IMR-90 (cell line): ENCODE measurements at regions not wholly inside any gene's neighbourhood (a gene's known extent, or its start where the extent isn't known, plus 50 kb on each side); places are given as distances from the start of the nearest gene placed in this dataset.

Experiments
- ATAC-seq: fragments of 200-7000 bp; cut with Tn5 transposase; 2 replicates; pipeline ENCODE4 v1.9.1; 2020; ENCODE audit warnings: low read depth, mild to moderate bottlenecking, moderate library complexity
- BruUV-seq: library from RNA; stranded (reverse); fragments of 400-500 nt; replicated peaks from 2 replicates; lab custom pipeline; 2021; lab: Mats Ljungman, UMichigan
- CTCF ChIA-PET: fragments of 300-600 bp; formaldehyde crosslinking; extraction: SDS; loops from one replicate; lab custom pipeline; 2021; ENCODE audit warnings: antibody characterized with exemption; lab: Yijun Ruan, JAX
- POLR2A ChIA-PET: fragments of 300-600 bp; sonication (Branson Sonifier 250); formaldehyde crosslinking; loops from one replicate; lab custom pipeline; 2022; ENCODE audit warnings: antibody characterized with exemption; ENCODE audit not compliant: unreplicated experiment; lab: Charles Lee
- DNase-seq: peaks from one replicate; pipeline ENCODE4 v3.0.0; 2013
- H2AFZ ChIP-seq: replicated peaks from 2 replicates; pipeline ENCODE3; 2013; ENCODE audit warnings: low read length, mild to moderate bottlenecking; ENCODE audit not compliant: poor library complexity
- H2AK5ac ChIP-seq: 2 replicates; pipeline ENCODE4 v1.6.1; 2013; ENCODE audit warnings: low read depth, low read length, inconsistent platforms
- H2AK9ac ChIP-seq: replicated peaks from 2 replicates; pipeline ENCODE3; 2013; ENCODE audit warnings: mild to moderate bottlenecking, low read depth, low read length, moderate library complexity; ENCODE audit not compliant: poor library complexity
- H2BK120ac ChIP-seq: 2 replicates; pipeline ENCODE4 v1.6.1; 2013; ENCODE audit warnings: low read depth, low read length, inconsistent platforms
- H2BK15ac ChIP-seq: 3 replicates; pipeline ENCODE4 v1.6.1; 2013; ENCODE audit warnings: low read depth, low read length, inconsistent platforms
- H2BK20ac ChIP-seq: 2 replicates; pipeline ENCODE4 v1.6.1; 2013; ENCODE audit warnings: low read depth, mild to moderate bottlenecking, inconsistent platforms, low read length, moderate library complexity
- H2BK5ac ChIP-seq: 2 replicates; pipeline ENCODE4 v1.6.1; 2013; ENCODE audit warnings: mild to moderate bottlenecking, low read depth, low read length, inconsistent platforms; ENCODE audit not compliant: poor library complexity, severe bottlenecking
- H3K14ac ChIP-seq: replicated peaks from 2 replicates; pipeline ENCODE4 v1.6.1; 2013; ENCODE audit warnings: low read depth, low read length, inconsistent platforms
- H3K18ac ChIP-seq: 2 replicates; pipeline ENCODE4 v1.6.1; 2013; ENCODE audit warnings: low read depth, low read length, control low read depth
- H3K23ac ChIP-seq: 2 replicates; pipeline ENCODE4 v1.6.1; 2013; ENCODE audit warnings: low read depth, low read length, inconsistent platforms
- H3K27ac ChIP-seq: 2 replicates; pipeline ENCODE4 v1.5.1; 2013; ENCODE audit warnings: mild to moderate bottlenecking, control low read depth, low read length; ENCODE audit not compliant: insufficient read depth
- H3K27me3 ChIP-seq: 2 replicates; pipeline ENCODE4 v1.6.1; 2013; ENCODE audit warnings: low read length; ENCODE audit not compliant: control insufficient read depth, insufficient read depth
- H3K36me3 ChIP-seq: 2 replicates; pipeline ENCODE4 v1.6.1; 2013; ENCODE audit warnings: low read length, mixed read lengths; ENCODE audit not compliant: control insufficient read depth, insufficient read depth
- H3K4ac ChIP-seq: 2 replicates; pipeline ENCODE4 v1.6.1; 2013; ENCODE audit warnings: low read depth, low read length, inconsistent platforms
- H3K4me1 ChIP-seq: 2 replicates; pipeline ENCODE4 v1.6.1; 2013; ENCODE audit warnings: low read length, mixed read lengths; ENCODE audit not compliant: control insufficient read depth, insufficient read depth
- H3K4me2 ChIP-seq: 2 replicates; pipeline ENCODE4 v1.6.1; 2013; ENCODE audit warnings: low read depth, mild to moderate bottlenecking, control low read depth, low read length, moderate library complexity
- H3K4me3 ChIP-seq: 2 replicates; pipeline ENCODE4 v1.5.1; 2013; ENCODE audit warnings: low read depth, mild to moderate bottlenecking, control low read depth, low read length, moderate library complexity; ENCODE audit not compliant: insufficient read depth
- H3K56ac ChIP-seq: 2 replicates; pipeline ENCODE4 v1.6.1; 2013; ENCODE audit warnings: low read length, inconsistent platforms; ENCODE audit not compliant: insufficient read depth; ENCODE audit errors: extremely low read depth
- H3K79me1 ChIP-seq, 2 experiments: 2 replicates each; pipeline ENCODE4 v1.6.1; 2013; ENCODE audit warnings: low read length in 2 of 2, inconsistent platforms in 1 of 2, low read depth in 1 of 2
- H3K9ac ChIP-seq: 2 replicates; pipeline ENCODE4 v1.6.1; 2013; ENCODE audit warnings: low read depth, low read length, control low read depth
- H3K9me1 ChIP-seq: 2 replicates; pipeline ENCODE4 v1.6.1; 2013; ENCODE audit warnings: low read length, inconsistent platforms; ENCODE audit not compliant: insufficient read depth
- H3K9me3 ChIP-seq: 2 replicates; pipeline ENCODE4 v1.6.1; 2013; ENCODE audit warnings: low read length; ENCODE audit not compliant: control insufficient read depth, insufficient read depth
- H4K20me1 ChIP-seq: 2 replicates; pipeline ENCODE4 v1.6.1; 2013; ENCODE audit warnings: low read length, inconsistent platforms; ENCODE audit not compliant: insufficient read depth
- H4K5ac ChIP-seq: 2 replicates; pipeline ENCODE4 v1.6.1; 2013; ENCODE audit warnings: mild to moderate bottlenecking, low read depth, low read length, control low read depth
- H4K8ac ChIP-seq, 2 experiments: 2 replicates each; pipeline ENCODE4 v1.6.1; 2013; ENCODE audit warnings: low read depth in 2 of 2, low read length in 2 of 2, control low read depth in 1 of 2, inconsistent platforms in 1 of 2
- H4K91ac ChIP-seq: 2 replicates; pipeline ENCODE4 v1.6.1; 2013; ENCODE audit warnings: low read depth, low read length, inconsistent platforms; ENCODE audit not compliant: insufficient read depth
- BHLHE40 ChIP-seq: fragments of 150-350 bp; IDR thresholded peaks from 2 replicates; pipeline ENCODE4 v1.6.1; 2016; ENCODE audit warnings: mild to moderate bottlenecking, low read depth, low read length
- CHD1 ChIP-seq: IDR thresholded peaks from 2 replicates; pipeline ENCODE4 v1.6.1; 2012; ENCODE audit warnings: low read depth, low read length, improper control_type of control experiment
- ELK1 ChIP-seq: fragments of 150-350 bp; IDR thresholded peaks from 2 replicates; pipeline ENCODE4 v1.6.1; 2016; ENCODE audit warnings: low read depth, mild to moderate bottlenecking, low read length, moderate library complexity, borderline replicate concordance
- MAFK ChIP-seq: IDR thresholded peaks from 2 replicates; pipeline ENCODE4 v1.6.1; 2012; ENCODE audit warnings: low read depth, low read length, improper control_type of control experiment
- MAZ ChIP-seq: IDR thresholded peaks from 2 replicates; pipeline ENCODE4 v1.6.1; 2012; ENCODE audit warnings: low read depth, mild to moderate bottlenecking, low read length, improper control_type of control experiment, moderate library complexity, borderline replicate concordance
- MXI1 ChIP-seq: IDR thresholded peaks from 2 replicates; pipeline ENCODE4 v1.6.1; 2012; ENCODE audit warnings: low read depth, mild to moderate bottlenecking, low read length, moderate library complexity, borderline replicate concordance
- POLR2A ChIP-seq: IDR thresholded peaks from 2 replicates; pipeline ENCODE4 v1.6.1; 2012; ENCODE audit warnings: mild to moderate bottlenecking, low read depth, low read length
- RAD21 ChIP-seq: IDR thresholded peaks from 2 replicates; pipeline ENCODE4 v1.6.1; 2012; ENCODE audit warnings: low read length, improper control_type of control experiment
- RCOR1 ChIP-seq: IDR thresholded peaks from 2 replicates; pipeline ENCODE4 v1.6.1; 2012; ENCODE audit warnings: mild to moderate bottlenecking, low read length, improper control_type of control experiment; ENCODE audit not compliant: insufficient replicate concordance
- RFX5 ChIP-seq: IDR thresholded peaks from 2 replicates; pipeline ENCODE4 v1.8.0; 2012; ENCODE audit warnings: low read depth, mild to moderate bottlenecking, low read length, moderate library complexity
- USF2 ChIP-seq: fragments of 150-350 bp; IDR thresholded peaks from 2 replicates; pipeline ENCODE4 v1.6.1; 2017; ENCODE audit warnings: mild to moderate bottlenecking, antibody characterized with exemption, low read length, low read depth
- WGBS, 2 experiments: methylation state at CpG; one replicate each; pipeline versions ENCODE4 v1.1.5 to v1.1.7; 2013; ENCODE audit warnings: missing lambda C conversion rate in 2 of 2; ENCODE audit not compliant: insufficient read length in 1 of 2; ENCODE audit errors: extremely low coverage in 2 of 2; 5-methylcytosine and 5-hydroxymethylcytosine counted together
- dilution Hi-C: fragments of 300-500 bp; cut with HindIII; formaldehyde crosslinking; loops from one replicate; pipeline ENCODE4 v1.14.3; 2018; ENCODE audit warnings: low sequenced_read_pairs; ENCODE audit not compliant: unreplicated experiment
- in situ Hi-C: fragments of 300-500 bp; cut with MboI; formaldehyde crosslinking; loops from 3 replicates; pipeline ENCODE4 v1.14.3; 2019; ENCODE audit warnings: low sequenced_read_pairs, inconsistent platforms, mixed read lengths
- intact Hi-C: fragments of 100-400 bp; cut with micrococcal nuclease; formaldehyde crosslinking; loops from 2 replicates; pipeline ENCODE4 v1.10.0; 2022

GRCh38 chr13:40187324-40187795 is 479.1 kb downstream of the FOXO1 start:
- Histone ChIP-seq H3K4me1 (no peaks in the 10 kb centered on the region), H4K5ac (no peak overlapping the region), H3K27ac (no peak overlapping the region), H3K14ac (no peak overlapping the region), H3K27me3 (no peaks in the 10 kb centered on the region), H3K36me3 (no peaks in the 10 kb centered on the region), H3K56ac (no peak overlapping the region), H3K18ac (no peak overlapping the region), H2AK5ac (no peak overlapping the region), H3K9me3 (no peaks in the 10 kb centered on the region), H2BK5ac (no peak overlapping the region), H3K23ac (no peak overlapping the region), H3K9me1 (no peaks in the 10 kb centered on the region), H4K91ac (no peak overlapping the region), H2BK20ac (no peak overlapping the region), H2AFZ (no peak overlapping the region), H2BK120ac (no peak overlapping the region), H4K8ac (no peak overlapping the region), H4K20me1 (no peaks in the 10 kb centered on the region), H2AK9ac (no peak overlapping the region), H3K9ac (no peak overlapping the region), H3K4ac (no peak overlapping the region), H2BK15ac (no peak overlapping the region), H3K79me1 (no peaks in the 10 kb centered on the region), H3K4me3 (no peak overlapping the region), H3K4me2 (no peak overlapping the region)
- POLR2A ChIA-PET: no interaction called here
- WGBS, 2 experiments: no CpG with 5 or more reads among the region's 12 CpGs
- ATAC-seq (no peak), DNase-seq (no peak)
- dilution Hi-C loops (no loop called here), in situ Hi-C loops (no loop called here), intact Hi-C loops (no loop called here)
- BruUV-seq: no TSS peak
- CTCF ChIA-PET: no interaction called here
- no peak for TF ChIP-seq MXI1
- TF ChIP-seq RFX5: no peak
- TF ChIP-seq MAFK: no peak
- TF ChIP-seq CHD1: no peak
- no peak for TF ChIP-seq BHLHE40
- no peak for TF ChIP-seq RAD21
- TF ChIP-seq POLR2A: no peak
- TF ChIP-seq RCOR1: no peak
- no peak for TF ChIP-seq ELK1
- TF ChIP-seq MAZ: no peak
- TF ChIP-seq USF2: no peak
